NCI-H1417 treated with DMSO at 0.1 percent for 48 hours (cell line): ENCODE measurements at regions not wholly inside any gene's neighbourhood (a gene's known extent, or its start where the extent isn't known, plus 50 kb on each side); places are given as distances from the start of the nearest gene placed in this dataset.

ENCODE experiments used
- DNase-seq: peaks from one replicate; lab custom pipeline; 2025; lab: John Stamatoyannopoulos, UW

DNA sequence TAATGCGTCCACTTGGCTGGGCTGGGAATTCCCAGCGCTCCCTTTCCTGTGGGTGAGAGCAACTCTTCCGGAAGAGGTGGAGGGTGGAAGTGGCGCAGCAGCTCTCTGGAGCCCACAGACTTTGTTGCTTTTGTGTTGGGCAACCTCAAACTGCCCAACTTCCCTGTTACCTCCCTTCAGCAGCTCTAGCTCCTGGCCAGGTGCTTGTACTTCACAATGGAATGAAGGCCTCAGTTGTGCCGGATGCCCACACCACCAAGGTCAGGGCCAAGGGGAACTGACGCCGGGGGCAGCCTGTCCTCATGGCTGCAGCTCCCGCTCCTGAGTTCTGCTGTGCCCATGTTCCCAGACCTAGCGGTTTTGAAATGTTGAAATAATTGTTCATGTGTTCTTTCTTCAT lies 322.9 kb downstream of the GALR1 start:
- no peak for DNase-seq

DNA sequence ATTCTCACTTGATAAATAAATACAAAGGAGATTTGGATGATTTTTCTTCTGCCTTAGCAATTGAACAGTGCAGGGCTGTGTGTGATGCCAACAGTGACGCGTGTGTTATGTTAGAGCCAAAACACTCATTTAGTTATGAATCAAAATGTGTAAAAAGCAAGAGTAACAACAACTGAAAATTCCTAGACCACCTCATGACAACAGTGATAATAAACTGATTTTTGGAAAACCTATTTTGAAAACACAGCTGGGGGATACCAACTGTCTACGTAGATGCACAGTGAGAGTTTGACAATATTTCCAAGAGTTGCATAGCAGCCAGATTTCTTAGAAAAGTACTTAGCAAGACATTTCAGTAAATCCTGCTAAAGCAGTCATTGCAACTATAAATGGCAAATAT lies 323.9 kb downstream of the GALR1 start:
- no peak for DNase-seq

DNA sequence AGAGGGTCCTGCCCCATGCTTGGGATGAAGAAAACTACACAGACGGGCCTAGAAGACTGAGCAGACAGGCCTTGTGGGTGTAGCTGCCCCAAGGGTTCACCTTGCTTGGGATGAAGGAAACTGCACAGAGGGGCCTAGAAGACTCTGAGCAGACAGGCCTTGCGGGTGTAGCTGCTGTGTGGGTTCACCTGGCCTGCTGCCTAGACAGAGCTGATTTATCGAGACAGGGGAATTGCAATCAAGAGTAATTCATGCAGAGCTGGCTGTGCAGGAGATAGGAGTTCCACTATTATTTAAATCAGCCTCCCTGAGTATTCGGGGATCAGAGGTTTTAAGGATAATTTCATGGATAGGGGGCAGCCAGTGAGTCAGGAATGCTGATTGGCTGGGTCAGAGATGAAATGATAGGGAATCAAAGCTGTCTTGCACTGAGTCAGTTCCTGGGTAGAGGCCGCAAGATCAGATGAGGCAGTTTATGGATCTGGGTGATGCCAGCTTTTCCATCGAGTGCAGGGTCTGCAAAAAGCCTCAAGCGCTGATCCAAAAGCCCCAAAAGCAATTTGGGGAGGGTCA lies 341.4 kb downstream of the GALR1 start:
- no peak for DNase-seq

DNA sequence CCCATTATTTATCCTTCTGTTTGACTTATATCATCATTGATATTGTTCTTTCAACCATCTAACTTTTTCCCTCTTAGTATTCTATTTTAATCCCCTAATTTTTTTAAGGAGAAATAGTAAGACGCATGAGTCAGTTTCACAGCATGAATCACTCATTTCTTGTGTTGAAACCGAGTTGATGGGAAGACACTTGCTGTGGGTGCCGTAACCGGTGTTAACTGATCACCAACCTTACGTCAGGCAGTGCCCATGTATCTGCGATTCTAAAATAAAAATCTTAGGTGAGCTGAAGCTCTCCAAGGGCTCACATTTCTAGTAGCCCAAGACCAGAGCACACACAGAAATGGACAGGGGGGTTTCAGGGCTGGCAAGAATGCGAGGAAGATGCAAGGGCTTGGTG lies 348.1 kb downstream of the GALR1 start:
- no peak for DNase-seq

DNA sequence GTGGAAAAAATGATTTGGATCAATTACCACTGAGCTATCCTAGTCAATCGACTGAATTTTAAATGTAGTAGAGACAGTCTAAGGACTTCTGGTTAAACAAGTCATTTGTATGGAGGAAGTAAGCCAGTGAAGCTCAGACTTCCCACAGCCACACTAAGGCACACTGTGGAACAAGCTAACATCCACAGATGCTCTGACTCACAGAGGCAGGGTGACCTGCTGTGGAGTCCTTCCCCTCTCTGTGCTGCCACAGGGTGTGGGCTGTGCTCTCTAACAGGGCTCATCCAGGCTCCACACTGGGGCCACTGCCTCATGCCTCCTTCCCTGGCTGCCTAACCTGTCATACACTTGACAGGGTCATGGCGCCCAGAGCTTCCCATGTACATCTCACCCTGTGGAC lies 351.0 kb downstream of the GALR1 start:
- no peak for DNase-seq

DNA sequence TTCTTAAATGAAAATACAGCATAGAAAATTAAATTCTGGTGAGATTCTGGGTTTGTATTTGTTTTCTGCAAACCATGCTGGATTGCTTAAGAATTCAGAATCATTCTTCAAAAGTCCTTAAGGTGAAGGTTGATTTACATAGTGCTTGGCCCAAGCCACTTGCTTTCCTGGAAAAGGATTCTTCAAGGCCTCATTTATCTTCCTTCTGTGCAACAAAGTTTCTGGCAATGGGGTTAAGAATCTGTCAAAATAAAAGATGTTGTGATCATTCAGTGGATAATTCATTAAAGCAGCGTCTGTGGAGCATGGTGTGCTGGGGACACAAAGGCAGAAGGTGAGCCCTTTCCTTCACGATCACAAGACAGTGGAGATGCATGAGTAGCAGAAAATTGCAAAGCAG lies 351.9 kb downstream of the GALR1 start:
- DNase-seq: no peak

DNA sequence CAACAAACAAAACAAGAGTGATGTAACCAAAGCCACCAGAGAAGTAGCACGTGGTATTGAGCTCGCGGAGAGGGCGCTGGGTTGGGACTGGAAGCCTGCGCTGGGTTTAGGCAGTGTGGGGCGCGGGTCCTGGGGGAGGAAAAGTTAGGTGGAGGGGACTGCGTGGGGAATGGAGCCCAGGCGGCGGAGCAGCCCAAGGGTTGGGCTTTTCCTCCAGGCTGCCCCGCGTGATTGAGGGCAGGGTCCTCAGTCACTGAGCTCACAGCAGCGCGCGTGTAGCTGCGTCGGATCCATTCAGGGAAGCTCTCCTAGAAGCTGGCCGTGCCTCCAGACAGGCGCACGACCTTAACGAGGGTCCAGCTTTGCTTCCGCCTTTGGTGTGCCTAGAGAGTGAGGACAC lies 357.4 kb downstream of the GALR1 start:
- no peak for DNase-seq

DNA sequence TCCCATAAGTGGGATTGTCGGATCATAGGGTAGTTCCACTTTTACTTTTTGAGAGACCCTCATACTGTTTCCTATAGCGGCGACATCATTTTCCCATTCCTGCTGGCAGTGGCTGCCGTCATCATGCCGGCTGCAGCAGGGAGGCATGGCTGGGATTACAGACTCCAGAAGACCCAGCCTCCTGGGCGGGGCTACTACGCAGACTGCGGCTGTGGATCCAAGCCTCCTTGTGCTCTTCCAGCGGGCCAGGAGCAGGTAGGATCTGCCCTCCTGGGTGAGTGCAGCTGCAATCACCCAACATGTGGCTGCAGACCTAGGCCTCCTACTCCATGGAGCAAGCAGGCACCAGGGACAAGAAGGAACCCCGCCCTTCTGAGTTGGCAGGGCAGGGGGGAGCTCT lies 359.2 kb downstream of the GALR1 start:
- no peak for DNase-seq

DNA sequence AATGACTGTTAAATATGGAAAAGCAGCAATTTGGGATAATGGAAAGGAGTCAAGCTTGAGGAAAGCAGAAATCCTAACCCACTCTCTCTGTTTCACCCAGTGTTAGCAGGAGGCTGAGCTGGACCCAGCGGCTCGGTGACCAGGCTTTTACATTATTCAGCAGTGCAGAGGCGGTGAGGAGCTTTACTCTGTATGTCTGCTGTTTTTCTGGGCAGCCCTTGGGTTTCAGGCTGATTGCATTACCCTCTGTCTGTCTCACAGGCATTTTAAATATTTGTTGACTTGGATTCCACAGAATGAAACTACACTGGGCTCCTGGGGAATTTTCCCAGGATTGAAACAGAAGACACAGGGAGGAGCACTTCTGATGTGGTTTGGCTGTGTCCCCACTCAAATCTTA lies 368.0 kb downstream of the GALR1 start:
- DNase-seq: no peak

DNA sequence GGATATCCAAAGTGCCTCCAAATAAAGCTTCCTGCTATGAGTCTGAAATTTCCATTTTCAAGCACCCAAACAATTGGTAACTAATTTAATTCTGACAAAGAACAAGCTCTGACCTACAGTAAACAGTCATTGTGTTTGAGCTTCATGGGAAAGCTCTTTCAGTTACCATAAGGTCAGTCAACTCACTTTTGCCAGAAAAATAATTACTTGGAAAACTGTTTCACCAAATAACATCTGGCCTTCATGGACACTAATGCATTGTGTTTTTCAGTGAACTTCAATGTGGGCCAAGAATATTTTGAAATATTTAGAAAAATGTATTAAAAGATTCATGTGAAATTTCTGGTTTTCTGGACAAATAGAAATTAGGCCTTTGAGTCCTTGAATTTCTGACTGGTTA lies 369.9 kb downstream of the GALR1 start:
- no peak for DNase-seq

DNA sequence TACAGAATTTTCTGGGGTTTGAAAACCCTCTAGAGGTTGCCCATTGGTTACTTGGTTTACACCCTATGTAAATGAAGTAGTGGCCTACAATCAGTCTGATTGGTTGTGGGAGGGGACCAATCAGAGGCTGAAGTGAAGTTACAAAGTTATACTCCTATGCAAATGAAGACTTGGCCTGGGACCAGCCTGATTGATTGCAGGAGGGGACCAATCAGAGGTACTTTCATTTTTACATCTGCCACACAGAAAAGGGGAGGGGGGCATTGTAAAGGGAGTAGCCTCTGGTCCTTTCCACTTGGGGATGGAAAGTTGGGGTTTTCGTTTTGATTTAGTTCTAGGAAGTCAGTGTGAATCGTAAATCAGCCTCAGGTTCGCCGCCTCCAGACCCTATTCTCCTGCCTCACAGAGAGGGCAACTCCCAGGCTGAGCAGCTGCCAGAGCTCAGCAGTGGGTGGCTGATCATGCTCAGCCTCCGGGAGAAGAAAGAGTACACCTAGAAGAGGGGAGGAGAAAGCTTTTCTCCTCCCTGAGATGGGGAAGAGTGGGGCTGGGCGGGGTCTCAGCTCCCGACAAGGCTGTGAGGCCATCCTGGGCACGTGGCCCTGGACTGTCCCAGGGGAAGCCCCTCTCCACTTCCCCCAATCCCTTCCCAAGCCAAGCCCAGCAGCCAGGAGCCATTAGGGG lies 372.5 kb downstream of the GALR1 start:
- no peak for DNase-seq

DNA sequence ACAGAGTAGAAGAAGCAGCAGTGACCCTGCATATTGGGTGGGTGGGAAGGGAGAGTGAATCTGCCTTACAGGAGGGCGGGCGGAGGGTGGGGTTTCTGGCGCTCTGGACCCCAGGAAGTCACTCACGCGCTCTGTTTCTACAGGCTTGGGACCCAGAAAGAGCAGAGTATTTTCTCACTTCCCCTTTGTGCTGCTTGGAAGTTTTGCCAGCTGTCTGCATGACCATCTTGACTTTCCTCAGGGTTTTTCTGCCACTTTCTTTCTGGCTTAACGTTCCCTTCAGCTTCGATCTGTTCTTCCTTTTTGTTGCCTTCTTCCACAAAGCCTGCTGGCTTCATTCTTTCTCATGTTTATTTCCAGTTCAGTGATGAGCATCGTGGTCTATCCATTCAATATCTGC lies 383.1 kb downstream of the GALR1 start:
- no peak for DNase-seq

DNA sequence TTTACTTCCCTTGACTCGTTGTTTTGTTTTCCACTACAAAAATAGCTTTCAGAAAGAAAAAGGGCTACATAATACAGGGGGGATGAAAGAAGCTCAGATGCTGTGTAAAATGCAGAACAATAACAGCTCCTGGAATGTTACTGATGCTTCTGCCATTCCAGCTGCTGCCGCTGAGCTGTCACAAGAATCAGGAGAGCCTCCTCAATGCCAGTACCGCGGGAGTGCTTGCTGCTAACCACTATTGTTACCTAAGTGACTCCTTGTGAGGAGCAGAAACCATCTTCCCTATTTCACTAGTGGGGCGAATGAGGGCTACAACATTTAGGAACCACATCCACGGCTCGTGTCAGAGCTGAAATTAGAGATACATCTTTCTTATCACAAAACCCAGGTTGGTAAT lies 384.8 kb downstream of the GALR1 start:
- no peak for DNase-seq

DNA sequence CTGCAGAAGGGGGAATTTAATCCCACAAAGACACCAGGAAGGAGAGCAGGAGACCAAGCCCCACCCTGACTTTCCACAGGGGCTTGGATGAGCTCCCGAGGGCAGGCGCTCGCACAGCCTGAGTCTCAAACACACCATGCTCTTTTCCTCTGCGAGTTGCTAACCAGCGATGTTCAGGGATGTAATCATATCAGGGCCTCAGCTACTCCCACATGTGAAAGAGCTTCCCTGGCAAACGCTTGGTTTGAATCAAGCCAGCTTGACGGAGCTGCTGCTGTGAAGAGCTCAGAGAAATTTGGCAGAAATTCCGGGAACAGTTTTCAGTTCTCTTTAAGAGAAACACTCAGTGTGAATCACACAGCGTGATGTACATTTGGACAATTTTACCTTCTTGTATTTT lies 385.8 kb downstream of the GALR1 start:
- no peak for DNase-seq

DNA sequence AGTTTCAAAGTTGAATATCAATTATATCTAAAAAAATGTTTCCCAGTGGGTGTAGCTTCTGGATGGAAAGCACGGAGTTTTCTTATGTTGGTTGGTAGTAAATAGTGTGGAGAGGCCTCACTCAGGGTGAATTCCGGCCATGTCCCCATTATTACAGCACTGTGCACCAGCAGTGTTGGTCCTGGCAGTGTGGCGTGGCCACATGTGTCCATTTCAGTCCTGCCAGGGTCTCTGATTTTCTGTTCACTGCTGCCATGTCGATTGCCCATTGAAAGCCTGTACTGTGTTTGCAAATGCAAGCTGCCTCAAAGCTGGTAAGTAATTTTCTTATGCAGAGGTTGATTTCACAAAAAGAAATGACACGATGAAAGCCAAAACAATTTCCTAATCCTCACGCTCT lies 386.2 kb downstream of the GALR1 start:
- DNase-seq: no peak

DNA sequence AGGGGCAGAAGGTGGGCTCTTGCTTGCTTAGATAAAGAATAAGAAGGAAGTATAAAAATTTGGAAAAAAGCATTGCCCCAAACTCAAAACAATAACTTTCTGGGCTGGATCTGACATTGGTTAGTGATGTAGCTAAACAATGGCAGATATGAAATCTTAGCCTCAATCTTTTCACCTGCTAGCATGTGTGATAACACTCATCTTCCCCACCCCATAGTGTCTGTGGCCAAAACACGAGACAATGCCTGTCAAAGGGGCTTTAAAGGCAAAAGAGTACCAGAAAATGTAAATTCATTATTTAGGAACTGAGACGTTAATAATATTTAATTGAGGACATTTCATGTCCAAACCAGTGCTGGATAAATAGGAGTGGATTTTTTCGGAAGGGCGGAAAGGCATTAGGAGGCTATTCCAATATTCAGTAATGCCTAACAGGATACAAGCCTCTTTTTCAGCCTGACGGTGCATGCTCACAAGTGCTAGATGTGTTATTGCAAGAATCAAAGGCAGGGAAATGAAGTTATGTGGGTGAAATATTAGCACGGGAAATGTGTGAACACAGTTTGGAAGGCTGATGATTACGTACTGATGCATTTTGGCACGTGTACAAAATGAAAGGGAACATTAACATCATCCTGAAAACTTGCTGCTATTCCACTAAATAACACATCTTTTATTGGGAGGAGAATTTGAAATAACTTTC lies 395.7 kb downstream of the GALR1 start:
- DNase-seq: no peak

DNA sequence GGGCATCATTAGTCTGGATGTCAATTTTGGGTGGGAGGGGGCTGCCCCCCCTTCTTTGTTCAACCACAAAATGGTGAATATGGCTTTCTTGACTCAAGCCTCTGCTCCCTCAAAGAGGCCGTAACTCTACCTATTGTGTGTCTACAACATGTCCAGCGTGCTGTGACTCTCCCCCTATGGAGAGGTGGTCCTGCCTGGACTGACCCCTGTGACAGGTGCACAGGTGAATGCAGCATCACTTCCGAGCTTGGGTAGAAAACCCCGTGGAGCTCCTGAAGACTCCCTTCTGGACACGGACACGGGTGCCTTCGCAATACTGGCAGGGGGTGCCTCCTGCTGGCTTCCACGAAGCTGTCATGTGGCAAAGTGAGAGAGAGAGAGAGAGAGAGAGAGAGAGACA lies 397.8 kb downstream of the GALR1 start:
- DNase-seq: no peak

DNA sequence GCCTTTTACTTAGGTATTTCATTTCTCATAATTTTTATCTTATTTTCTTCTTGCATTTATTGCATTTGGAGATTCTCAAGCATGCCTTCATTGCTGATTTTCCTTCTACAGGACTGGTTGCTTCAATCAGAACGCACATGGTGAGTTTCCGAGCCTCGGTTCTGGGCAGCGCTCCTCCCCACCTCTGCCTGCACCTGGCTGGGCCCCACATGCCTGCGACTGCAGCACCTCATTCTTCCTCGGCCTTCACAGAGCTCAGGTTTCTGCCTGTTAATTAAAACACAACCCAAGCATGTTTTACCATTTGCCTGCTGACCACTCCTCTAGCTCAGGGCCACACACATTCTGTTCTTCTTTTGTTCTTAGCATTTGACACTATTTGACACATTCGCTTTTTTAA lies 398.8 kb downstream of the GALR1 start:
- no peak for DNase-seq

DNA sequence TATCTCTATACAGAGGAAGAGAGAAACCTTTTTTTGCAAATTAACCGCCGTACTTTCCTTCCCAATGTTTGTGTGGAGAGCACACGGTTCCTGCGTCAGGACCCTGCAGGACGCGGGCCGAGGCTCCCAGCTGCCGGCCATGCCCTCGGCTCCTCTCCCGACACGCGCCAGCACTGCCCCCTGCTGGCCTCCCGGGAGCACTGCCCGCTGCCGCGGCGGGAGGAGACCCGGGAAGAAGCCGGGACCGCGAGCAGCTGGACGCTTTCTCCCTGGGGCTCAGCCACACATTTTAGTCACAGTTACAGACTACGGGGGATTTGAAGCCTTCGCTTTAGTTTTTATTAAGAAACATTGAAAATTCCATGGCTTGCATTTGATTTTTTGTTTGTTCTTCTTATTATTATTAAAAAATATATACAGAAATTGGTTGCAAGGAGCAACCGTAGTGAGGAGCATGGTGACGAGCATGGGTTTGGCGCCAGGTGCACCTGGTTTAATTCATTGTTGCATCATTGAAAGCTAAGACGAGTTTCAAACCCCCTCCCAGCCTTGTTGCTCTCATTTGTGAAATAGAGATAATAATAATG lies 401.2 kb downstream of the GALR1 start:
- peak; percentile 77 for DNase-seq

DNA sequence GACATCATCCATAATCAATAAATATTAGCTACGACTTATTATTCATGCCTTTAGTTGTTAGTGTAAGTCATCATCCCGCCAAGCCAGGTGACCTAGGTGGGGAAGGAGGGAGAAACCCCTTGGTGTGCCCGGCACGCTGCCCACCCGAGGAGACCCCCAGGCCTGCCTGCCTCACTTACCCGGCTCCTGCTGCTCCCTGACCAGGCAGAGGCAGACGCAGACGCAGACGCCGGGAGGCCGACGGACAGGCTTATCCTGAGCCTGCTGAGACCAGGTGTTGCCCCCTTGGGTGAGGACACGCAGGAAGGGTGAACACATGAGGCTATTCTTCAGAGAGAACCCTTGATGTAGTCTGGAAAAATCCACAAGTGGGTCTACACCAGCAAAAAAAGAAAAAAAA lies 401.8 kb downstream of the GALR1 start:
- DNase-seq: no peak

DNA sequence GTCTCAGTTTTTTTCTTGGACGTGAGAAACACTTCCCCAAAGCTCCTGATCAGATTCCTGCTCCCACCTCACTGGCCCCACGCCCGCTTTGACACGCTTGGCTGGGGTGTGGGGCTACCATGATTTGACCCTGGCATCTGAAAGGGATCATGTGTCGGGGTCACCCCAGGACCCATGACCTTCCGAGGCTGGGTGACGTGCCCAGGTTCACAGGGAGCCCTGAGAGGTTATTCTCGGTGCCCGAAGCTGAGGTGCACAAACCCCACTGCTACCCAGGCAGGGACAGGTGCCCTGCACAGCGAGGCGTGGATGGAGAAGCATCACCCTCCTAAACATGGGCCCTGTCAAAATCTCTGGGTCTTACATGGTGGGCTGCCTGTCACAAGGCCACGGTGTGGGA lies 404.1 kb downstream of the GALR1 start:
- DNase-seq: no peak

DNA sequence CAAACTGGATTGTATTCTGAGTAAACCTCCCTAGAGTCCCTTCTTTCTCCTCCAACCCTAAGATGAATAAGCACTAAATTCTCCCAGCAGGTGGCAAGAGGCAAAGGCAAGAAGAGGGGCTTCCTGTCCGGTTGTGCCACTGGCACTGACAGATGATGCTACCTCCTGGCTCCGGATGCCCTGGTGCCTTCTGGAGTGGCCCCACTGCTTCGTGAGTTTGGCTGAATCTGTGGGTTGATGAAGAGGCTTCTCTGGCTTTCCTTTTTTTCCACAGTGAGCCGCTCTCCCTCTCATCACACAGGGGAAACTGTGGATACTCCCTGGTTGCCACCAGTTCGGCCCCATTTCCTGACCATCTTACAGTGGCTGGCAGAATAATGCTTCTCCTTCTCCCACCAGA lies 404.7 kb downstream of the GALR1 start:
- no peak for DNase-seq

DNA sequence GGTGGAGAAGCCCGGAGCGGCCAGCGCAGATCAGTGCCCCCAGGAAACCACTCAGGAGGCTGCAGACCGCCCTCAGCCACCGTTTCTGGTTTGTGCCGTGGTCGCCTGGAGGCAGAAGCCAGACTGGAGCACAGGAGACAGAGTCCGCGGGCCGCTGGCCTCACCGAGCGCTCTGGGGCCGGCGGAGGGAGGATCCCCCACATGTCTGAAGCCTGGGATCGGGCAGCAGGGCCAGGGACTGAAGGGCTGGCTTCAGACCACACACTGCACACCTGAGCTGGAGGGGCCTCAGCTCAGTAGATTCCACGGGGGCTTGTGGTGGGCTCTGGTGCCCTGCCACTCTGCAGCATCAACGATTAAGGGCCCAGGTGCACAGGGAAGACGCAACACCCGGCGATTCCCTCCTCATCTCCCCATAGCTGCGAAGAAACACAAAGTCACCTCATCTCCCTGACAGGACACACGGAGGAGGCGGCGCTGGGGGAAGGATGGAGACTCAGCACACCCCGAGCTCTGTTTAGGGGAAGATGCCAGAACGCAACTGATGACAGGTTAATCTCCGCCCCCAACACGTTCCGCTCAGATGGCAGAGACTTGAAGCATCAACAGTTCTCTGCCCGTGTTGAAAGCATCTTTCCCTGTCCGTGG lies 408.1 kb downstream of the GALR1 start:
- no peak for DNase-seq
